ENCODE measurements at regions not wholly inside any gene's neighbourhood (a gene's known extent, or its start where the extent isn't known, plus 50 kb on each side); places are given as distances from the start of the nearest gene placed in this dataset.

DNA sequence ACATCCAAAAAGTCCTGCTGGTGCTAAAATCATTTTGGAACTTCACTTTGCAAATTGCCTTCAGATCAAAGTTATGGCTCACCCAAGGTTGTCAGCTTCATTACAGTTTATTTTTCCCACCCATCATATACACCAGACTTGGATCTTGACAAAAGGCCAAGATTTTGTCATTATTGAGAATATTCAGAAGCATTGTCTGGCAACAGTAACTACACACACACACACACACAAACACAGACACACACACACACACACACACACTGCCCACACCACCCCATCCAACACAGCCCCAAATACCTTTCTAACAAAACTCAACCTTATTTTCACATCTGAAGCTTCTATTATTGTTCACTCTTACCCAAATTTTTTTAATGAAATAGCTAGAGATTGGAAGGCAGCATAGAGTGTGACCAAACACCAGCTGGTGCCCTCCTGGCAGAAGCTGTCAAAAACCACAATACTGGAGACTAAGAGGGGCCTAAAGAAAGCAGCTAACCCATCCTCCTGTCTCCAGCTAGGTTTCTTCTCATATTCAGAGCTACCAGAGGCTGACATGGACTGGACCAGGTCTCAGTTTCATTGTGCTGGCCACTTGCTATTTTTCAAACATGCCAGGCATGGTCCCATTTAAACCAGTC is 139.1 kb upstream of the ZC3H11B start:
- TF ChIP-seq, protein P1, sequence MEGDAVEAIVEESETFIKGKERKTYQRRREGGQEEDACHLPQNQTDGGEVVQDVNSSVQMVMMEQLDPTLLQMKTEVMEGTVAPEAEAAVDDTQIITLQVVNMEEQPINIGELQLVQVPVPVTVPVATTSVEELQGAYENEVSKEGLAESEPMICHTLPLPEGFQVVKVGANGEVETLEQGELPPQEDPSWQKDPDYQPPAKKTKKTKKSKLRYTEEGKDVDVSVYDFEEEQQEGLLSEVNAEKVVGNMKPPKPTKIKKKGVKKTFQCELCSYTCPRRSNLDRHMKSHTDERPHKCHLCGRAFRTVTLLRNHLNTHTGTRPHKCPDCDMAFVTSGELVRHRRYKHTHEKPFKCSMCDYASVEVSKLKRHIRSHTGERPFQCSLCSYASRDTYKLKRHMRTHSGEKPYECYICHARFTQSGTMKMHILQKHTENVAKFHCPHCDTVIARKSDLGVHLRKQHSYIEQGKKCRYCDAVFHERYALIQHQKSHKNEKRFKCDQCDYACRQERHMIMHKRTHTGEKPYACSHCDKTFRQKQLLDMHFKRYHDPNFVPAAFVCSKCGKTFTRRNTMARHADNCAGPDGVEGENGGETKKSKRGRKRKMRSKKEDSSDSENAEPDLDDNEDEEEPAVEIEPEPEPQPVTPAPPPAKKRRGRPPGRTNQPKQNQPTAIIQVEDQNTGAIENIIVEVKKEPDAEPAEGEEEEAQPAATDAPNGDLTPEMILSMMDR (IDR thresholded peaks at IDR 0.05; ENCODE audit: extremely low read depth, low read depth, low read length) = no peak
- Histone ChIP-seq H3K4me3 (ENCODE audit: insufficient read depth, low read length) (no peak overlapping the region), H3K4me1 (ENCODE audit: insufficient read depth, low read length) (no peaks in the 10 kb centered on the region), H3K27ac (ENCODE audit: low read depth, low read length) (no peak overlapping the region), H3K36me3 (ENCODE audit: insufficient read depth, low read length) (no peaks in the 10 kb centered on the region), H3K4me2 (ENCODE audit: insufficient read depth, low read length) (no peak overlapping the region), H4K20me1 (ENCODE audit: insufficient read depth, low read length) (no peaks in the 10 kb centered on the region), H3K79me2 (ENCODE audit: insufficient read depth, low read length) (no peaks in the 10 kb centered on the region), H3K9me3 (ENCODE audit: low read depth, low read length) (no peaks in the 10 kb centered on the region), H2AFZ (ENCODE audit: low read length) (no peak overlapping the region), H3K27me3 (ENCODE audit: insufficient read depth, low read length) (no peaks in the 10 kb centered on the region)
- DNase-seq (ENCODE audit: insufficient read length, low spot score, missing footprints) = no peak

GRCh38 chr1:219749370-219749769 is 136.5 kb upstream of the ZC3H11B start:
- H3K4me3 ChIP-seq (ENCODE audit: insufficient read depth, low read length) = no peak overlapping the region
- H3K4me1 ChIP-seq (ENCODE audit: insufficient read depth, low read length) = no peaks in the 10 kb centered on the region
- H3K79me2 ChIP-seq (ENCODE audit: insufficient read depth, low read length) = no peaks in the 10 kb centered on the region

DNA sequence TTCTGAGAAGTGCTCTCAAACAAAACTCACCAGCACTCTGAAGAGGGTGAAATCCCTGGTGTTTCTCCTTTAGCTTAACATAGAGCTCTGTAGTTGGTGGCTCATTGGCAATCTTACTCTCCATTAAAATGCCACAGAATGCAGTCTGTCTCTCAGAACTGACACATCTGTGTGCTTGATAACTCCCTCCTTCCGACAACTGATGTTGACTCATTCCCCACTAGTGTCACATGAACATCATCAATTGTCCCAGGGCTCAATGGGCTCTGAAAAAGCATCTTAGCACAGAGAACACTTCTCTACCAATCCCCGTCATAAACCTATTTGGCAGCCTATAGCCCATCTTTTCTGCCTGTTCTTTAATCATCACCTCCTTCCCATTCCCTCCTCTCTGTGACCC is 133.2 kb upstream of the ZC3H11B start:
- no peaks in the 10 kb centered on the region for H3K9me3 ChIP-seq (ENCODE audit: low read depth, low read length)
- no peak for DNase-seq (ENCODE audit: insufficient read length, low spot score, missing footprints)
- no peaks in the 10 kb centered on the region for H3K79me2 ChIP-seq (ENCODE audit: insufficient read depth, low read length)
- TF ChIP-seq, protein P1 (IDR thresholded peaks at IDR 0.05; ENCODE audit: extremely low read depth, low read depth, low read length) = no peak
- no peak overlapping the region for H3K4me2 ChIP-seq (ENCODE audit: insufficient read depth, low read length)
- H2AFZ ChIP-seq (ENCODE audit: low read length) = no peak overlapping the region
- no peaks in the 10 kb centered on the region for H4K20me1 ChIP-seq (ENCODE audit: insufficient read depth, low read length)
- no peaks in the 10 kb centered on the region for H3K4me1 ChIP-seq (ENCODE audit: insufficient read depth, low read length)
- H3K36me3 ChIP-seq (ENCODE audit: insufficient read depth, low read length) = no peaks in the 10 kb centered on the region
- no peaks in the 10 kb centered on the region for H3K27me3 ChIP-seq (ENCODE audit: insufficient read depth, low read length)
- no peak overlapping the region for H3K4me3 ChIP-seq (ENCODE audit: insufficient read depth, low read length)
- no peak overlapping the region for H3K27ac ChIP-seq (ENCODE audit: low read depth, low read length)

More at GRCh38 chr1:219749370-219749769, 136.5 kb upstream of the ZC3H11B start:
- no peaks in the 10 kb centered on the region for H3K9me3 ChIP-seq (ENCODE audit: low read depth, low read length)
- no peak overlapping the region for H2AFZ ChIP-seq (ENCODE audit: low read length)
- no peaks in the 10 kb centered on the region for H3K27me3 ChIP-seq (ENCODE audit: insufficient read depth, low read length)
- DNase-seq (ENCODE audit: insufficient read length, low spot score, missing footprints) = no peak
- H3K36me3 ChIP-seq (ENCODE audit: insufficient read depth, low read length) = no peaks in the 10 kb centered on the region
- TF ChIP-seq, protein P1 (IDR thresholded peaks at IDR 0.05; ENCODE audit: extremely low read depth, low read depth, low read length) = no peak
- no peak overlapping the region for H3K4me2 ChIP-seq (ENCODE audit: insufficient read depth, low read length)
- H3K27ac ChIP-seq (ENCODE audit: low read depth, low read length) = no peak overlapping the region
- no peaks in the 10 kb centered on the region for H4K20me1 ChIP-seq (ENCODE audit: insufficient read depth, low read length)

GRCh38 chr1:219744652-219745469 is 132.0 kb upstream of the ZC3H11B start:
- Histone ChIP-seq H3K4me2 (ENCODE audit: insufficient read depth, low read length) (no peak overlapping the region), H3K9me3 (ENCODE audit: low read depth, low read length) (no peaks in the 10 kb centered on the region), H3K4me3 (ENCODE audit: insufficient read depth, low read length) (no peak overlapping the region), H3K36me3 (ENCODE audit: insufficient read depth, low read length) (no peaks in the 10 kb centered on the region), H3K79me2 (ENCODE audit: insufficient read depth, low read length) (no peaks in the 10 kb centered on the region), H4K20me1 (ENCODE audit: insufficient read depth, low read length) (no peaks in the 10 kb centered on the region), H3K27ac (ENCODE audit: low read depth, low read length) (no peak overlapping the region), H3K27me3 (ENCODE audit: insufficient read depth, low read length) (no peaks in the 10 kb centered on the region), H2AFZ (ENCODE audit: low read length) (no peak overlapping the region), H3K4me1 (ENCODE audit: insufficient read depth, low read length) (no peaks in the 10 kb centered on the region)
- TF ChIP-seq, protein P1 (IDR thresholded peaks at IDR 0.05; ENCODE audit: extremely low read depth, low read depth, low read length) = no peak
- no peak for DNase-seq (ENCODE audit: insufficient read length, low spot score, missing footprints)

All from osteoblast (primary cell).